Activated effector memory CD4-positive, alpha-beta T cell treated with anti-CD3 and anti-CD28 coated beads, Interleukin-2, amount 50 U/mL, for 16 hours (primary cell): ENCODE measurements at regions not wholly inside any gene's neighbourhood (a gene's known extent, or its start where the extent isn't known, plus 50 kb on each side); places are given as distances from the start of the nearest gene placed in this dataset.
"Not testable (repeated sequence)": the region's sequence is repeated elsewhere in the genome, so short reads cannot be mapped to it uniquely, and the experiment has no call there.

Experiments used
- DNase-seq: peaks from one replicate; pipeline ENCODE4 v3.0.0-alpha.2; 2020

GRCh38 chr5:159657298-159657697 is 259.0 kb upstream of the ADRA1B start:
- no peak for DNase-seq

- no peak for DNase-seq
These were observed 258.5 kb upstream of the ADRA1B start for GRCh38 chr5:159657771-159658170.

GRCh38 chr5:159658266-159658925 is 257.9 kb upstream of the ADRA1B start:
- DNase-seq, result no peak

GRCh38 chr5:159660401-159660800 is 255.9 kb upstream of the ADRA1B start:
- no peak for DNase-seq

- DNase-seq, result no peak
These were observed 252.3 kb upstream of the ADRA1B start for GRCh38 chr5:159663986-159664385.

- no peak for DNase-seq
These were observed 249.0 kb upstream of the ADRA1B start for GRCh38 chr5:159667286-159667685.

GRCh38 chr5:159668556-159668955 is 247.7 kb upstream of the ADRA1B start:
- no peak for DNase-seq

GRCh38 chr5:159669559-159669958 is 246.7 kb upstream of the ADRA1B start:
- no peak for DNase-seq

- DNase-seq, result no peak
These were observed 244.4 kb upstream of the ADRA1B start for GRCh38 chr5:159671886-159672285.

GRCh38 chr5:159673538-159673937 is 242.7 kb upstream of the ADRA1B start:
- DNase-seq, result no peak

GRCh38 chr5:159678657-159679392 is 237.5 kb upstream of the ADRA1B start:
- no peak for DNase-seq

GRCh38 chr5:159680095-159680494 is 236.2 kb upstream of the ADRA1B start:
- DNase-seq, result no peak

- DNase-seq, result no peak
These were observed 234.6 kb upstream of the ADRA1B start for GRCh38 chr5:159681661-159682060.

- no peak for DNase-seq
These were observed 233.7 kb upstream of the ADRA1B start for GRCh38 chr5:159682623-159683022.

GRCh38 chr5:159687892-159688291 is 228.4 kb upstream of the ADRA1B start:
- not testable (repeated sequence) for DNase-seq

GRCh38 chr5:159695741-159696294 is 220.5 kb upstream of the ADRA1B start:
- no peak for DNase-seq

GRCh38 chr5:159697530-159697929 is 218.8 kb upstream of the ADRA1B start:
- DNase-seq, result no peak

GRCh38 chr5:159698322-159698721 is 218.0 kb upstream of the ADRA1B start:
- no peak for DNase-seq

GRCh38 chr5:159700016-159700415 is 216.3 kb upstream of the ADRA1B start:
- DNase-seq, result no peak

GRCh38 chr5:159702301-159702700 is 214.0 kb upstream of the ADRA1B start:
- DNase-seq, result no peak

GRCh38 chr5:159702826-159703225 is 213.5 kb upstream of the ADRA1B start:
- no peak for DNase-seq

- DNase-seq, result no peak
These were observed 212.1 kb upstream of the ADRA1B start for GRCh38 chr5:159704160-159704559.

- no peak for DNase-seq
These were observed 210.3 kb upstream of the ADRA1B start for GRCh38 chr5:159705948-159706347.

- no peak for DNase-seq
These were observed 208.2 kb upstream of the ADRA1B start for GRCh38 chr5:159708090-159708489.
